HG03442 (cell line): ENCODE measurements at regions not wholly inside any gene's neighbourhood (a gene's known extent, or its start where the extent isn't known, plus 50 kb on each side); places are given as distances from the start of the nearest gene placed in this dataset.

ENCODE experiments used
- ATAC-seq: cut with Tn5 transposase; IDR thresholded peaks from one replicate; pipeline ENCODE4 v1.9.1; 2021; ENCODE audit warnings: mild to moderate bottlenecking, moderate library complexity; ENCODE audit not compliant: unreplicated experiment

DNA sequence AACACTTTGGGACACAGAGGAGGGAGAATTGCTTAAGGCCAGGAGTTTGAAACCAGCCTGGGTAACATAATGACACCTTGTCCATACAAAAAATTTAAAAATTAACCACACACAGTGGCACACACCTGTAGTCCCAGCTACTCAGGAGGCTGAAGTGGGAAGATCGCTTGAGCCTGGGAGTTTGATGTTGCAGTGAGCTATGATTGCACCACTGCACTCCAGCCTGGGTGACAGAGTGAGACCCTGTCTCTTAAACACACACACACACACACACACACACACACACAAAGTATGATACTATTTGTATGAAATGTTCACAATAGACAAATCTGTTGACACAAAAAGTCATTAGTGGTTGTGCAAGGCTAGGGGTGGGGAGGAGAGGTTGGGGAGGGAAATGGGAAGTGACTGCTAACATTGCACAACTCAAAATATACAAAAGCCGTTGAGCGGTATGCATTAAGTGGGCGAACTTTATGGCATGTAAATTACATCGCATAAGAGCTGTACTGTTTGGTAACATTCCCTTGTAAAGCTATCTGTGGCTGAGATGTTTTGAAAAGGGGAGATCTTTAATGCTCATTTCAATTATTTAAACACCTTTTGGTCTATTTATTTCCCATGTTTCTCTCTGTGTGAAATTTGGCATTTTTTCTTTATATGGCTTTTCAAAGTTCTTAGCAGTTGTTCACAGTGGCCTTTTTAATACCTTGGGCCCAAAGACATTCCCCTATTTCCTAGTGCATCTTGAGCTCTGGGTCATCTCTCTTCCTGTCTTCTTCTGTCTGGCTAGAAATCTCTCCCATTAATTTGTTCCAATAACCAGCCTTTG, 58.9 kb upstream of the ZNF516 start:
- no peak for ATAC-seq

DNA sequence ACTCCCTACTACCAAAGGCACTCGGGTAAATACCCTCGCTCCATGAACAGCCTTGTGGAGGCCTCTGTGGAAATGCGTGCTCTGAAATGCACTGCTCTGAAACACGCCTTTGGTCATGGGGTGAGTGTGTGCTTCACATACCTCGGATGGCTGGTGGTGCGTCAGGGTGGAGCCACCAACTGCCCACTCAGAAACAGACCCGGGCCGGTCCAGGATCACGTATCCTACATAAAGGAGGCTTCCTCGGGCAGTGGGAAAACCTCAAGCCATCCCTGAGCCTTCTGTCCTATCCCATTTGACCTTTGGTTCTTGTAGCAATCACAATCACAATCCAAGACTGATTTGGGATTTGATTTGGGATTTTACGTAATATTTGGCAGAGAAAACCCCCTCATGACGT, 53.5 kb upstream of the ZNF516 start:
- no peak for ATAC-seq

DNA sequence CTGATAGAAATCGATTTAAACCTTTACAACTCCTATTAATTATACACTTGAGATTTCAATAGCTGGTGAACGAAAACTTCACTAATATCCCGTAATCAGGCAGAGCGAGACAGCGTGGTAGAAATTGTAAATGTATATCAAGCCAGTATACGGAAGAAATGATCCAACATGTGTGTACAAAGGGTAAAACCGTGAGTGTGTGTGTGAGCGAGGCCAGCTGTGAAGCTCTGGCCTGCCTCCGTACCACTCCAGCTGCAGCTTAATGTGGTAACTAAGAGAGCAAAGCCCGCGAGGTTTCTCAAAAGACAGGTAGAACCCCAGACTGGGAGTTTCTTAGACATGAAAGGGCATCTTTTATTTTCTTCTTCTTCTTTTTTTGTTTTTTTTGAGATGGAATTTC, 52.3 kb upstream of the ZNF516 start:
- no peak for ATAC-seq

DNA sequence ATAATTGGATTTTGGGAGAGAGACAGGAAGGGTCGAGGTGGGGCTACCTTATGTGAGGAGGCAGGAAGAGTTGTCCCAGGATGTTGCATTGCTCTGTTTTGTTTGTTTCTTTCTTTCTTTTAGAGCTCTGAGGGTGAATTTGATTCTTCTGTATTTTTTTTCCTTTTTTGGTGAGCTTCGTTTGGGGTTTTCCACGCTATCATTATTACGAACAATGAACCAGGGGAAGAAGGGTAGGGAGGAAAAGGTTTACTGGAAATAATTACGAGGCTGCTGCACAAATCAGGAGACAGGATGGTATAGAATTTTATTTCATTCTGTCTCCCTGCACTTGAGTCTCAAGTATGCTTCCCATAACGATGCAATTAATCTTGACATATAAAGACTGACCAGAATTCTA, 51.4 kb upstream of the ZNF516 start:
- no peak for ATAC-seq

DNA sequence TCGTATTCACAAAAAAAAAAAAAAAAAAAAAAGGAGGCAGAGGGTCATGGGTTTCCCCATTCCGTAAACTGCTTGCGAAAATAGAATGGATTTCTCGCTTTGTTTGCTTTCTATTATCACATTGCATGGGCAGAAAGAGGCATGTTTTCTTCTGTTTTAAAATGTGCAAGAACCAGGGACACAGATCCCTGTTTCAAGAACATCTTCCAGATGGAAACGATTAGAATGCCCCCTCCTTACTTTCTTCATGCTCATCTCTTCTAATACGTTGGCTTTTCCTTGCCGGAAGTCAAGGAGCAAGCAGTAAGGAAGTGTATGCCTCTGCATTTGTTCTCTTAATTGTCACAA, 51.0 kb upstream of the ZNF516 start:
- ATAC-seq = no peak

DNA sequence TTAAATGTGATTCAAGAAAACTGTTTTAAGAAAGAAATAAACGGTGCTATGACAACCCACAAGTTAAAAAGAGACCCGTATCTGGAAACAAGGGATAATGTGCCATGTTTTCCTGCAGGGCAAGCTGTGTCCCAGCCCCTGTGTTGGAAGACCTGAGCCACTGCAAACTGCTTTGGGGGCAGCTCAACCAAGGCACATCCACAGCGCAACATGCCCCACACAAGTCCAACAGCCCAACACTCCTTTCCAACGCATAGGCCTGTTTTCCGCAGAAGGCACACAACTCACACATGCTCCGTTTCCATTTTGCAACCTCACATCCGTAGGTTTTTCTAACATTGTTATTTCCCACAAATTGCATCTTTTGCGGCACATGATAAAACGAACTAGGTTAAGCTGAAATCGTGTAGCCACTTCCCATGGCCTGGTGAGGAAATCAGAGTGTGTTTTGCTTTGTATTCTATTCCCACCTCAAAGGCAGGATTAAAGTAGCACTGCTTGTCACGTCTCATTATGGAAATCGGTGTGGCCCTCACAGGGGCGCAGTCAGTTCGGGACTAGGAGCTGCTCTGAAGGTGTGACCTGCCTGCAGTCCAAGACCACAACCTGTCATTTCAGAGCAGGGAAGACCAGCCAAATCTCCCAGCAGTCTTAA, 50.5 kb upstream of the ZNF516 start:
- no peak for ATAC-seq

DNA sequence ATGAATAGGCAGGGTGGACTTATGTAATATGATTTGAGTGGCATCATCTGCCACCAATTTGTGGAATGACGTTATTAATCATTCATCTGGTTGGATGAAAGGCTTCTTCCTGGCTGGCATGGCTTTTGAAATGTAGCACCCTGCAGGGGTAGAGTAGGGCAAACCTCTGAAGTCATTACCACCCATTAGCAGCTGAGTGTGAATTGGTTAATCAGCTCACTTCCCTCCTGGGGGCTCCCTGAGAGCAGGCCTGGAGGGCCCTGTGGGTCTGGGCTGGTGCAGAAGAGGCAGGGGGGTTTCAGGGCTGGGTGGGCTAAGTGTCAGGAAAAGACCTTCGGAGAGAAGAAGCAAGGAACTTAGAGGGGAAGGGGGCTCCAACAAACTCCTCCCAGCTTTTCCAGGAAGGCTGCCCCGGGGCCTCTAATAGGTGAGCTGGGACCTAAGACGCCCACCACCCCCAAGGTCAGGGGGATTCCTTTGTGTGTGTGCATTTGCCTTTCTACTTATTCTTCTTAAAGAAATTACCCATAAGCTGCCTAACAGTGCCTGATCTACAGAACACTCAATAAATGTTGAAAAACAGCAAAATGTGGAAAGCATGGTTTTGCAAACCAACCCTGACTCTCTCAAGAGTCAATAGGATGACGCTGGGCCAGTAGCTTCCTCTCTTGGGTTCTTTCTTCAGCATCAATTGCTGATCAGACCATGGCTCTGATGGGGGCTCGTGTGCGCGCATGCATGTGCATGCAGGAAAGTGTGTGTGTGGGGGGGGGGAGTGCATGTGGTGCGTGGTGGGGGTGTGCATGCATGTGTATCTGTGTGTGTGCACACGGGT, 49.7 kb upstream of the ZNF516 start:
- ATAC-seq = no peak
